Activated T-cell treated with anti-CD3 and anti-CD28 coated beads, Interleukin-2, amount 50 U/mL, for 48 hours (primary cell): ENCODE measurements at regions not wholly inside any gene's neighbourhood (a gene's known extent, or its start where the extent isn't known, plus 50 kb on each side); places are given as distances from the start of the nearest gene placed in this dataset.
A peak's percentile ranks its signal among the peaks of the same experiment; 100 is the strongest.

Source experiments
- DNase-seq, 2 experiments: peaks; one replicate each; pipeline ENCODE4 v3.0.0-alpha.2; 2020

DNA sequence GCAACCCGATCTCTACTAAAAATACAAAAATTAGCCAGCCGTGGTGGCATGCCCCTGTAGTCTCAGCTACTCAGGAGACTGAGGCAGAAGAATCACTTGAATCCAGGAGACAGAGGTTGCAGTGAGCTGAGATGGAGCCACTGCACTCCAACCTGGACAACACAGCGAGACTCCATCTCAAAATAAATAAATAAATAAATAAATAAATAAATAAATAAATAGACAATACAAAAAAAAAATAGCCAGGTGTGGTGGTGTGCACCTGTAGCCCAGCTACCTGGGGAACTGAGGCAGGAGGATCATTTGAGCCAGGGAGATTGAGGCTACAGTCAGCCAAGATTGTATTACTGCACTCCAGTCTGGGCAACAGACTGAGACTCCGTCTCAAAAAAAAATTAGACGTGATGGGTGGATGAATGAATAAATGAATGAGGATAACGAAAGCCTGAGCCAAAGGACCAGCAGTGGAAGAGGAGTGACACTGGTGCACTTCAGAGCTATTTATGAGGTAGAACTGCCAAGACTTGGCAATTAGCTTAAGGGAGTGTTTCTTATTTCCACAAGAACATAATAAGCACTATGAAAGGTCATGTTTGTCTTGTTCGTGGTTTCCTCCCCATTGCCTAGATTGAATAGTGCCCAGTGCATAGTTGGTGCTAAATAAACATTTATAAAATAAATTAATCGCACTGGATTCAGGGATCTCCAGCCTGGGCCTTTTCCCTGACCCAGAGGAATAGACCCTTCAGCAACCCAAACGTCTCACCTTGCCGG is 232.2 kb downstream of the IDS start:
- no peak for DNase-seq

DNA sequence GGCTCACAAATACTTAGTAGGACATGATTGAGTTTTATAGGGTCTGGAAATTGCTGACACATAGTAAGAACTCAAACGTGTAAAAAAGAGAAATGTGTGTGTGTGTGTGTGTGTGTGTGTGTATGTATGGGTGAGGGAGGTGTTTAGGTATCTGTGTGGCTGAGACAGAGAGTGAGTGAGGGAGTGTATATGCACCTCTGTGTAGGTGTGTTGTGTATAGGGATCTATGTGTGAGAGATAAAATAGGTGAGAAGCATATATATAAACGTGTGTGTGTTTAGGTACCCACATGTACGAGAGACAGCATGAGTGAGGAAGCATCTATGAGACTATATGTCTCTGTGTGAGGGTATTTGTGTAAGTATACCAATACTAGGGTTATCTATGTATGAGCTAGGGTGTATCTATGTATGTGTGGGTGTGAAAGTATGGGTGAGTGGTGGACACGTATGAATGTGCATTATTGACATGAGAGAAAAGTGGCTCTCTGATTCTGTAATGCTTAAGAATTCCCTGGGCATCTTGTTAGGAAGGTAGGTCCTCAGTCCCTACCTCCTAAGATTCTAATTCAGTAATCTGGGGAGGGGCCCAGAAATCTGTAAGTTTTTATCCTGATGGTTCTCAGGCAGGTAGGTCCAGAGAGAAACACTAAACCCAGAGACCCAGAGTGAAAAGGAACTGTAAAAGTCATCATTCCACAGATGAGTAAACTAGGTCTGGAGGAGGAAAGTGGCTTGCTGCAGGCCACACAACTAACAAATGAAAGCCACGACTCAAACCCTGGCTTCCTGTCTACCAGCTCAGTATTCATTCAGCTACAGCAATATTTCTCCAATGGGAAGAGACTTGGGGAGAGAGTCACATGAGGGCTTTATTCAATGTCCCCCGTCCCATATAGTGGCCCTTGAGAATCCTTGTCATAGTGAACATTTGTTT is 237.0 kb downstream of the IDS start:
- peak; percentile 27 to 38 for DNase-seq

GRCh38 chrX:149262086-149262485 is 243.0 kb downstream of the IDS start:
- no peak for DNase-seq

GRCh38 chrX:149259241-149259640 is 245.9 kb downstream of the IDS start:
- DNase-seq, result no peak

GRCh38 chrX:149255860-149256259 is 249.2 kb downstream of the IDS start:
- DNase-seq, result no peak

GRCh38 chrX:149248073-149248625 is 257.0 kb downstream of the IDS start:
- DNase-seq, result no peak

GRCh38 chrX:149230689-149231088 is 274.4 kb downstream of the IDS start:
- DNase-seq, result no peak

DNA sequence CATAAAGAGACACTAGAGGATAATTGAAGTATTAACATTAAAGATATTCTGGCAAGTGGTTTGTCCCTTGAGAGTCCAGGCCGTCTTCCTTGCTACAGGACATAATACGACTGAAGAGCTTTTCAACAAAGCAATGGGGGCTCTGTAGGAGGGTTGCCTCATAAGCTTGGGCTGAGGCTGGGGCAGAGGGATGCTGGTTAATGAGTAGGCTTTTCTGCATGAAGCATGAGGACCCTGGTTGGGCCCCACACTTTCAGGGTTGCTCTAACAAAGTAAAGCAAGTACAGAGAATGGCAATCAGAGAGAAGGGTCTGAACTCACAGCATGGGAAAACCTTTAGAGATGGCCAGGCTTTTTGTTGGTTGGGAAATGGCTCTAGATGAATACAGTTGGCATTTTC is 281.3 kb downstream of the IDS start:
- DNase-seq, result no peak

DNA sequence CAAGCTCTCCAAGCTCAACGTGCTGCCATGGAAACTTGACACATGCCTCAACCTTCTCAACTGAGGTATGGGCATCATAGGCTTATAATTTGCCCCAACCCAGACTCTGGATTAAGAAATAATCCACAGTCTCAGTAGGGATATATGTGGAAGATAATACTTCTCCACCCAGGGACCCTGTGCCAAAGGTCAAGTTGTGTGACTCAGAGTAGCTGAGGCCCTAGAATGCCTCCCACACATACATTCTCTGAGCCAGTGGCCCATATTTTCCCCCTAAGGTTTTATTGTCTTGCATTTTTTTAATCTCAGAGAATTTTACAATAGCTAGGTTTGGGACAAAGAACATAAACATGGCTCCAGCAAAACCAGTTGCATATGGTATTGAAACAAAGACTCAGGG is 283.1 kb downstream of the IDS start:
- no peak for DNase-seq

GRCh38 chrX:149221230-149221629 is 283.9 kb downstream of the IDS start:
- DNase-seq, result no peak

DNA sequence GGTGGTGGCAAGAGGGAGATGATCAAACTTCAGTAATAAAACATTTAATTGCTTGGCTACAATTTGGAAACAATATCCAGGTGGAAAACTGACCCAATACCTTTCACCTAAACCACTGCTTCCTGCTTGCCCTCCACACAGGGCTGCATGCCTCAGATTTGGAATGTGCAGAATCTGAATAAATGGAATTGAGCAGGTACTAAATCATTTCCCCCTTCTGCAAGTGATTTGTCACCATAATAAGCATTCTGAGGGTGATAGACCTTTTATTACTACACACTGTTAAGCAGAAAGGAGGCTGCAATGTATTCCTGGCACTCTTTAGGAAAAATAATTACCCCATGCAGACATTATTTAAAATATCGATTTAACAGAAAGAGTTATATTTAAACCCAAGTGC is 291.8 kb downstream of the IDS start:
- no peak for DNase-seq

DNA sequence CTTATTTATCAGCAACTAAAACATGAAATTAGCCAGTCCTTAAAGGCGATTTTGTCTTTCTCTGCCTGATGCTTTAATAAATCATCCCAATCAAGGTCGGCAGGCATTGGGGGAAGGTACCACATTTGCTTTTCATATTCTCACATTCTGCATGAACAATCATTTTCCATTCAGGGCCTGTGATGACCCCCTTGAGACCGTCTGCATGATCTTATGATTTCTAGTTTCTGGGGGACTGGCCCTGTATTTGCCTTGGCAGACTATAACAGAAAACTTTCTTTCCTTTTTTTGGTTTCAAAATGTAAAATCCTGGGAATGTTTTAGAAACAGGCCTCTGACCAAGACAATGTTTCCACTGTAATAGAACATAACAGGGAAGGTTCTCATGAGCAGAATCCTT is 296.8 kb downstream of the IDS start:
- DNase-seq, result no peak

DNA sequence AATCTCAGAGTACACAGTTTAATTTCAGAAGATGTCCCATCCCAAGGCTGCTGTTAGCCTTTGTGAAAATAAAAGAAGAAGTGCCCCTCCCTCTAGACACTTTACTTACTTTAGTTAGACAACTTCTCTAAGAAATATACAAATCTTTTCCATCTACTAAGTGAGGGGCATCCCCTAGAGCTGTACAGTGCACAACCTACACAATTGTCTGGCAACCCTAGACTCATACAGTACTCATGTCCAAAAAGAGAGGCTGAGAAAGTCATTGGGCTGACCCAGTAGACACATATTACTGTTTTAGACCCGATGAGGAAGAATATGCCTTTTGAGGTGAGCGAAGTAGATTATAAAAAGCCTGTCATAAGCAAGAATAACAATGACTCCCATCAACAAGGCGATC is 297.6 kb downstream of the IDS start:
- DNase-seq, result no peak

GRCh38 chrX:149205937-149206336 is 299.2 kb downstream of the IDS start:
- DNase-seq, result no peak

DNA sequence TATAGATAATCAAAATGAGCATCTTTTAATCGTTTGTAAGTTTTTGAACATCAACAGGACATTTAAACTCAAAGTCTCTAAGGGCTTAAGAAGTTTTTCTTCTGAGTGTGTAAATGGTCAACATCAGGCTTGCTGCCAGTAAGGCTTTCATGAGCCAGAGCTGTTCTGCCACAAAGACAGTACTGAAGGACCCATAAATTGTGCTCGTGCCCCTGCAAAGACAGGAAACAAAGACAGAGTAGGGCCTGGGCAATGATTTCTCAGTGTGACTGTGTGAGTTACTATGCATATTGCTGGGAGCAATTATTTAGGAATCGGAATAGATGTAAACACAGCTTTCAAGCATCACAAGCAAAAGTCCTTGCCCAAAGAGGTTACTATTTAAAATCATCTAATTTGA is 300.0 kb downstream of the IDS start:
- no peak for DNase-seq

DNA sequence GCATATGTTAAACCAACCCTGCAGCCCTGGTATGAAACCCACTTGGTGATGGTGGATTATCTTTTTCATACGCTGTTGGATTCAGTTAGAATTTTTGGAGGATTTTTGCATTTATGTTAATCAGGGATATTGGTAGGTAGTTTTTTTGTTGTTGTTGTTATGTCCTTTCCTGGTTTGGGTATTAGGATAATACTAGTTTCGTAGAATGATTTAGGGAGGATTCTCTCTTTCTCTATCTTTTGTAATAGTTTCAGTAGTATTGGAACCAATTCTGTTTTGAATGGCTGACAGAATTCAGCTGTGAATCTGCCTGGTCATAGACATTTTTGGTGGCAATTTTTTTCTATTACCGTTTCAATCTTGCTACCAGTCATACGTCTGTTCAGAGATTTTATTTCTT is 305.4 kb downstream of the IDS start:
- no peak for DNase-seq

DNA sequence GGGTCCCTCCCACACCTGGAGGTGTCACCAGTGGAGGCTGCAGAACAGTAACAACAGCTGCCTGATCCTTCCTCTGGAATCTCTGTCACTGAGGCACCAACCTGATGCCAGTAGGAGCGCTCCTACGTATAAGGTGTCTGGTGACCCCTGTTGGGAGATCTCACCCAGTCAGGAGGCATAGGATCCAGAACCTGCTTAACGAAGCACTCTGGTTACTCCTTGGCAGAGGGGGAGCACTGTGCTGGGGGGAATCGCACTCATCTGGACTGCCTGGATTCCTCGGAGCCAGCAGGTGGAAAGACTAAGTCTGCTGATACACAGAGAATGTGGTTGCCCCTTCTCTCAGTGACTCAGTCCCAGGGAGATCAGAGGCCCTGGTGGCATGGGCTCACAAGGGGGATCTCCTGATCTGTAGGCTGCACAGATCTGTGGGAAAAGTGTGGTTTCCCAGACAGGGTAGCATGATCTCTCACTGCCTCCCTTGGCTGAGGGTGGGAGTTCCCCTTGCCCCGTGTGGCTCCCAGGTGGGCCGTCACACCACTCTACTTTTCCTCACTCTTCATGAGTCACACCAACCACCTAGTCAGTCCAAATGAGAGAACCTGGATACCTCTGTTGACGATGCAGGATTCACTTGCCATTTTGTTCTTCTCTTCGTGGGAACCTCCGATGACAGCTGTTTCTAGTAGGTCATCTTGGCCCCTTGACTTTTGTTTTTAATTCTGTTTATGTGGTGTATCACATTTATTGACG is 305.9 kb downstream of the IDS start:
- peak; percentile 41 to 48 for DNase-seq

DNA sequence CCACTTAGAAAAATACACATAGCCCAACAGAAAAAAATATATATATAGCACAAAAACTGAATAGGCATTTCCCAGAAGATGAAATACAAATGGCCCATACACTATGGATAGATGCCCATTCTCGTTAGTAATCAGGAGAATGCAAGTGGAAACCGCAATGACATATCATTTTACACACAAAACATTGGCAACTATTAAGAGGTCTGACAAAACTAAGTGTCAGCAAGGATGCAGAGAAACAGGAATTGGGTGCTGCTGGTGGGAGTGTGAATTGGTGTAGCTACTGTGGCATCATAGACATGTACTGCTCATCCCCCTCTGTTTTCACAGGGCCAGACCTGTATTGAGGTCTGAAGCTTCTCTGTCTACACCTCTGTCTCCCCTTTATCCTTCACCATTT is 320.0 kb downstream of the IDS start:
- DNase-seq, result no peak

DNA sequence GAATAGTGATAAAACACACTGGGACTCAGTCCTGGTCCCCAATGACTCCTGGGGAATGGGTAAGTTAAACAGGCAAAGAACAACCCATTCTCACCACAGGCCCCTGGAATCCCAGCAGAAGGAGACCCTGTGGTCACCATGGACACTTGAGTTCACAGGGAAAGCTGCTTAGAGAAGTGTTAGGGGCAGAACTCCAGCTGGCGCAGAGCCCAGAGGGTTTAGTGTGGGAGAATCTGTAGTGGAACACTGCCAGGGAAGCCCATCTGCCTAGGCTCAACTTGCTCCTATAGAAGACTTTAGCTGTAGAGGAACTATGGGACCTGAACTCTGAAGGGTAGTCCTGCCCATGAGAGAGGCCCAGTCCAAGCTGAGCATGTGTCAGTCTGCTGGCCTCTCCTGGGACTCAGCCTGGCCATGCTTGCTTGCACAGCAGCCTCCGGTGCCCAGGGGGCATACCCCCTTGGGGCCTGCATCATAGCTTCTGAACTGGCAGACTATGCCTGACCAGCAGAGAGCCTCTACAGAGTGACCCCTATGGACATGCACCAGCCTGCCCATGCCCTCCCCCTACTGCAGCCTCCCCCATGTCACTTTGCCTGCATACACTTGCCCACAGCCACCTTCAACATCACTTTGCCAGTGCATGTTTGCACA is 343.5 kb downstream of the IDS start:
- DNase-seq, result no peak

- DNase-seq, result no peak
Observed at GRCh38 chrX:149157976-149158375, 347.1 kb downstream of the IDS start.

DNA sequence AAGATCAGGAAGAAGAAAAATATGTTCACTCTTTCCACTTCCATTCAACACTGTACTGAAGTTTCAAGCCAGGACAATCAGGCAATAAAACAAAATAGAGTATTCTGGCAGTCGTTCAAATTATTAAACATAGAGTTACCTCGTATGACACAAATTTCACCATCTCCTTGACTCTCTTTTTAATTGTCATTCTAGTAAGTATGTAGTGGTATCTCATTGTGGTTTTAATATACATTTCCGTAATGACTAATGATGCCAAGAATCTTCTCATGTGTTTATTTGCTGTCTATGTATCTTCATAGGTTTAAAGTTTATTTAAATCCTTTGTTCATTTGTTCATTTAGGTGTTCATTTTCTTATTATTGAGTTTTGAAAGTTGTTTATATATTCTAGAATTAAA is 352.2 kb downstream of the IDS start:
- no peak for DNase-seq
